Rectal smooth muscle tissue (tissue), 1 donor: ENCODE measurements at regions not wholly inside any gene's neighbourhood (a gene's known extent, or its start where the extent isn't known, plus 50 kb on each side); places are given as distances from the start of the nearest gene placed in this dataset.

Experiments used
- H3K27ac ChIP-seq: one replicate; pipeline ENCODE4 v1.7.0; 2013; ENCODE audit warnings: low read depth, low read length, inconsistent platforms
- H3K27me3 ChIP-seq: one replicate; pipeline ENCODE4 v1.7.0; 2013; ENCODE audit warnings: low read length; ENCODE audit not compliant: control insufficient read depth, insufficient read depth
- H3K36me3 ChIP-seq: one replicate; pipeline ENCODE4 v1.7.0; 2013; ENCODE audit warnings: low read length; ENCODE audit not compliant: control insufficient read depth, insufficient read depth
- H3K4me1 ChIP-seq: one replicate; pipeline ENCODE4 v1.7.0; 2013; ENCODE audit warnings: low read length; ENCODE audit not compliant: control insufficient read depth, insufficient read depth
- H3K4me3 ChIP-seq: one replicate; pipeline ENCODE4 v1.7.0; 2013; ENCODE audit warnings: low read length
- H3K9ac ChIP-seq: one replicate; pipeline ENCODE4 v1.7.0; 2013; ENCODE audit warnings: low read length

GRCh38 chr13:109293166-109293565, 493.2 kb downstream of the IRS2 start:
- Histone ChIP-seq H3K9ac (no peak overlapping the region), H3K27ac (no peak overlapping the region), H3K4me3 (no peak overlapping the region), H3K4me1 (no peaks in the 10 kb centered on the region), H3K27me3 (no peaks in the 10 kb centered on the region), H3K36me3 (no peaks in the 10 kb centered on the region)

DNA sequence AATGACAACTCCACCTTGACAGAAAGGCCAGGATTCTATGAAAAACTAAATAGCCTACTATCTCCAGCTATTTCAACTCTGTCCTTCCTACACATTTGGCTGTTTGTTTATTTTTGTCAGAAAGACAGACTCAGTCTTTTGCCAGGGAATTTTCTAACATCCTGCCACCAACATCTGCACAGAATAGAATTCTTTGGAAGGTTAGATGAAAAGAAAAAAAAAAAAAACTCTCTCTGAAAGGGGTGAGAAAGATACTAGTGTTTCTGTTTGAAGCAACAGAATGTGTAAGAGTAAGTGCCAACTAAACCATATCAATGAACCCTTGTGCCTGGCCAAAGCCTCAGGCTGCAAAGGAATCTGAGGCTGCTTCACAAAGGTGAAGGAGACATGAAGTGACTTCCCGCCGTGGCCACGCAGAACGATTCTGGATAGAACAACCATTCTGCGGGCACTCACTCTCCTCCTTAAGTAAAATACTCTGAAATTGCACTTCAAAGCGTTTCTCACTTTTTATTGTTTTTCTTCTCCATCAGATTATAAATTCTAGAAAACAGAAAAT, 498.2 kb downstream of the IRS2 start:
- Histone ChIP-seq H3K4me3 (no peak overlapping the region), H3K4me1 (no peaks in the 10 kb centered on the region), H3K27ac (no peak overlapping the region), H3K36me3 (no peaks in the 10 kb centered on the region), H3K27me3 (no peaks in the 10 kb centered on the region), H3K9ac (no peak overlapping the region)

- no peak overlapping the region for H3K27ac ChIP-seq
- no peak overlapping the region for H3K4me3 ChIP-seq
- H3K4me1 ChIP-seq: no peaks in the 10 kb centered on the region
- H3K9ac ChIP-seq: no peak overlapping the region
- H3K27me3 ChIP-seq: no peaks in the 10 kb centered on the region
- no peaks in the 10 kb centered on the region for H3K36me3 ChIP-seq
Observed at GRCh38 chr13:109287553-109287952, 498.8 kb downstream of the IRS2 start.

DNA sequence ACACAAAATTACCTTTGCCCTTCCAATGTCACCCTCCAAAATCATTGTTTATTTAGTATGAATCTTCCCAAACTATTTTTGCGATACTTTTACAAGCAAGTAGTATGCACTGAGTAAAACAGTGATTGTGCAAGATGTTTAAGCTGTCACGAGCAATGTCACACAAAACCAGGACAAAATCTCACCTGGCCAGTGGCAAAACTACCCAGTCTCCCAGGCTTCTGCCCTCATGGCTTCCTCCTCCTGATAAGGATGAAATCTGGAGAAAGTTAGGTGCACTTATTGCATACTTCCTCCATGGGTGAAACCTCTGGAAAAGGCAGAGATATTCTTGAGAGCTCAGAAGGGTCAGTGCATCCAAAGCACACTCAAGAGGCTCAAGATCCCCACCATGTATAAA, 500.8 kb downstream of the IRS2 start:
- Histone ChIP-seq H3K27ac (no peak overlapping the region), H3K4me3 (no peak overlapping the region), H3K27me3 (no peaks in the 10 kb centered on the region), H3K36me3 (no peaks in the 10 kb centered on the region), H3K9ac (no peak overlapping the region), H3K4me1 (no peaks in the 10 kb centered on the region)

GRCh38 chr13:109281903-109282635, 504.3 kb downstream of the IRS2 start:
- H3K27ac ChIP-seq: no peak overlapping the region
- no peaks in the 10 kb centered on the region for H3K4me1 ChIP-seq
- no peaks in the 10 kb centered on the region for H3K36me3 ChIP-seq
- H3K9ac ChIP-seq: no peak overlapping the region
- H3K27me3 ChIP-seq: no peaks in the 10 kb centered on the region
- H3K4me3 ChIP-seq: no peak overlapping the region

DNA sequence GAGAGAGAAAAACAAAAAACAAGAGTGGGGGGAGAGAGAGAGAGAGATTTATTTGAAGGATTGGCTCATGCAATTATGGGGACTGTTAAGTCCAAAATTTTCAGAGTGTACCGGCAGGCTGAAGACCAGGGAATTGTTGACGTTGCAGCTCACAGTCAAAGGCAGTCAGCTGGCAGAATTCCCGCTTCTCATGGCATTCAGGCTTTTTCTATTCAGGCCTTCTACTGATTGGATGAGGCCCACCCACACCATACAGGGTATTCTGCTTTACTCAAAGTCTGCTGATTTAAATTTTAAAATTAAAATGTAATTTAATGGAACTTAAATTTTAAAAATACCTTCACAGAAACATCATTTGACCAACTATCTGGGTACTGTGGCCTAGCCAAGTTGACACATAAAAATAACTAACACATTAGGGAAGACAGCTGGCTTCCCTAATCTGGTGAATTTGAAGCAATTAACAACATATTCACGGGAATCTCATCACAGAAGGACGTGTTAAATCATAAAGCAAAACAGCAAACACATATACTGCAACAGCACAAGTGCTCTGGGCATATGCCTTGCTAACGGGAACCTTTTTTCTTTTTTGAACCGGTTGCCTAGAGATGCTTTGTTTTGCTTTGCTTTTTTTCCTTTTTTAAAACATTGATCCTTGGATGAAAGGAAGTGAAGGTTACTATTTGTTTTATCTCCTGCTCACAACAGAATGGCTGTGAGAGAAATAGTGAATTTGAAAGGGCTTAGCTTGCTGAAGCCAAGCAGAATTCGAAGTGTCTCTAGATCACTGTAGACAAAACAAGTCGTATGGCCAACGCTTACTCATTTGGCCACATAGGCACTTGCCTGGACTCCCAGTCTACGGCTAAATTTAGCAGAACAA, 505.1 kb downstream of the IRS2 start:
- no peak overlapping the region for H3K9ac ChIP-seq
- H3K27me3 ChIP-seq: no peaks in the 10 kb centered on the region
- no peak overlapping the region for H3K4me3 ChIP-seq
- no peaks in the 10 kb centered on the region for H3K36me3 ChIP-seq
- no peaks in the 10 kb centered on the region for H3K4me1 ChIP-seq
- H3K27ac ChIP-seq: no peak overlapping the region

GRCh38 chr13:109276261-109276660, 510.1 kb downstream of the IRS2 start:
- Histone ChIP-seq H3K9ac (no peak overlapping the region), H3K4me3 (no peak overlapping the region), H3K27ac (no peak overlapping the region), H3K4me1 (no peaks in the 10 kb centered on the region), H3K36me3 (no peaks in the 10 kb centered on the region), H3K27me3 (no peaks in the 10 kb centered on the region)

DNA sequence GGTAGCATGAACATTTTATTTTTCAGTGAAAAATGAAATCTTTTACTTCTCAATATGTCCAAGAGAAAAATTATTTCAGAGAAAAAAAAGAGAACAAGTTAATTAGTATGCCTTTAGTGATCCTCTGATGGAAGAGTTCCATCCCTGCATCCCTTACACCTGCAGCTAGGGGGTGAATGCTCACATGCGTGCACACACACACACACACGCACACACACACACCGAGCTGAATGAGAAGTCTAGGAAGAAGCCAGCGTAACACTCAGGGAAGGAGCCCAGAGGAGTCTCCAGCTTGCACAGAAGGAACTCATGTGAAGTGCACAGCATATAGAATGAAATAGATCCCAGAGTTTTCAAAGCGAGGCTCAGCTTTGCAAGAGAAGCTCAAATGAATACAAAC, 510.5 kb downstream of the IRS2 start:
- H3K27me3 ChIP-seq: no peaks in the 10 kb centered on the region
- no peak overlapping the region for H3K27ac ChIP-seq

DNA sequence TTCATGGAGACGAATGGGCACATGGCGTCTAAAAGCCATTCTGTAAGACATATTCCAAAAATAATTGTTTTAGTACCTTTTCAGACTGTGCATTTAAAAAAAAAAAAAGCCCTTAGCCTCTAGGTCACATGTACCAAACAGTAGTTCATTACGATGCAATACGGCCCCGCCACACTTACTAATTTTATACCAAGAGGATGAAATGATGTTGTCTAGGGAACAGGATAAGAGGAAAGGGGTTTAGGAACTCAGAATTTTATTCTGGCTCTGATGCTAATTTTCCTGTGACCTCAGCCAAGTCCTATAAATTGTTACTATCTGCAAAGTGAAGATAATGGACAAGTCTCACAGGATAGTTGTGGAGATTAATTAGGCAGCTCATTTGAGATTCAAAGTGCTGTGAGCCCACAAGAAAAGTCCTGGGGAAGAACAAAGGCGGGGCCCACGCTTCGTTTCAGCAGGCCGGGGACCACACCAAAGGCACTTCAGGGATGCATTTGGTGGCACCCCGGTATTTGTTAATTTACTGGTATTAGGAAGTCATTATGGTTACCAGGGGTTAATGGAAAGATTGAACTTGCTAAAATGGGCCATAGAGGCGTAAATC, 511.1 kb downstream of the IRS2 start:
- Histone ChIP-seq H3K4me3 (no peak overlapping the region), H3K27me3 (no peaks in the 10 kb centered on the region), H3K9ac (no peak overlapping the region), H3K36me3 (no peaks in the 10 kb centered on the region), H3K27ac (no peak overlapping the region), H3K4me1 (no peaks in the 10 kb centered on the region)

More for the DNA sequence above, 510.5 kb downstream of the IRS2 start:
- no peaks in the 10 kb centered on the region for H3K4me1 ChIP-seq
- H3K36me3 ChIP-seq: no peaks in the 10 kb centered on the region
- no peak overlapping the region for H3K4me3 ChIP-seq
- no peak overlapping the region for H3K9ac ChIP-seq

DNA sequence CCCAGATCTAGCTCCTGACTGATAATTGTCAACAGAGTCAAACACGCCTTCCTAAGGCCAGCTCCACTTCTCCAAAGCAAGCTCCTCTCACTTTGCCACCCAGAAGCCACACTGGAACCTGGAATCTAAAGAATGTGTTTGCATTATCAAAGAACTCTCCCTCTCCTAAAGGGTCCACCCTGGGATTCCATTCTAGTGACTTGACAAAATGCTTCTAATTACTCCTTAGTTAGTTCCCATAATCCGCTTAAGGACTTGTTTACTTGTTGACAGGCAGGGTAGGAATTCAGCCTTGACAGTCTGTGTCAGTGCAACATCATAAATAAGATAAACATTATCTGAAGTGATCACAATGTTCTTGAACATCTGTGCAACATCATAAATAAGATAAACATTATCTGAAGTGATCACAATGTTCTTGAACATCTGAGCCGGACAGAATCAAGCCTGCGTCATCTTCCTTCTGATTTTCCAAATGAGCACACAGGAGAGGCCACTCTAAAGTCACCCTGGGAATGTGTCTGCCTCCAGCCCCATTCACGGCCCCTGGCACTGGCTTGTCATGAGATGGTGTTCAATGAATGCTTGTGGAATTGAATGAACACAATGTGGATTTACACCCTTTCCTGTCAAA, 512.1 kb downstream of the IRS2 start:
- Histone ChIP-seq H3K27me3 (no peaks in the 10 kb centered on the region), H3K4me1 (no peaks in the 10 kb centered on the region), H3K9ac (no peak overlapping the region), H3K4me3 (no peak overlapping the region), H3K36me3 (no peaks in the 10 kb centered on the region), H3K27ac (no peak overlapping the region)

GRCh38 chr13:109273326-109273751, 513.0 kb downstream of the IRS2 start:
- H3K36me3 ChIP-seq: no peaks in the 10 kb centered on the region
- H3K27me3 ChIP-seq: no peaks in the 10 kb centered on the region
- H3K27ac ChIP-seq: no peak overlapping the region
- H3K4me3 ChIP-seq: no peak overlapping the region
- H3K4me1 ChIP-seq: no peaks in the 10 kb centered on the region
- no peak overlapping the region for H3K9ac ChIP-seq
